ENCODE measurements at regions not wholly inside any gene's neighbourhood (a gene's known extent, or its start where the extent isn't known, plus 50 kb on each side); places are given as distances from the start of the nearest gene placed in this dataset.

- no peak overlapping the region for H3K18ac ChIP-seq (ENCODE audit: low read length)
- H2AFZ ChIP-seq (ENCODE audit: low read length): no peak overlapping the region
- no peak overlapping the region for H2BK12ac ChIP-seq (ENCODE audit: low read length)
- no peaks in the 10 kb centered on the region for H3K27me3 ChIP-seq (ENCODE audit: control insufficient read depth in 3 of 3, insufficient read depth in 3 of 3, low read depth in 1 of 3, low read length in 3 of 3)
- no peak overlapping the region for H3K14ac ChIP-seq (ENCODE audit: low read length)
- H2BK5ac ChIP-seq (ENCODE audit: low read length): no peak overlapping the region
- H3K4me3 ChIP-seq (ENCODE audit: low read length in 2 of 2): no peak overlapping the region
- no peak overlapping the region for H3K4ac ChIP-seq (ENCODE audit: low read length)
- H3K9ac ChIP-seq (ENCODE audit: low read depth, low read length, poor library complexity): no peak overlapping the region
- H2BK15ac ChIP-seq (ENCODE audit: low read length): no peak overlapping the region
- H2AK5ac ChIP-seq (ENCODE audit: low read depth, low read length): no peak overlapping the region
- H4K91ac ChIP-seq (ENCODE audit: low read depth, low read length, poor library complexity): no peak overlapping the region
- peaks cover 0 to 8% of the 10 kb centered on the region in 2 donors for H3K4me1 ChIP-seq (ENCODE audit: control insufficient read depth in 2 of 2, insufficient read depth in 1 of 2, low read depth in 1 of 2, low read length in 2 of 2)
- no peak overlapping the region for H2BK120ac ChIP-seq (ENCODE audit: low read depth, low read length)
- H3K79me1 ChIP-seq (ENCODE audit: low read depth, low read length): no peaks in the 10 kb centered on the region
- no peaks in the 10 kb centered on the region for H3K9me3 ChIP-seq (replicated peaks in 1 of 2; ENCODE audit: control insufficient read depth in 2 of 2, insufficient read depth in 1 of 2, low read depth in 1 of 2, low read length in 2 of 2)
- H3K4me2 ChIP-seq (ENCODE audit: insufficient read depth, low read length, poor library complexity, severe bottlenecking): no peak overlapping the region
- no peak for DNase-seq (ENCODE audit: low spot score)
- H3K36me3 ChIP-seq (replicated peaks in 1 of 2; ENCODE audit: control insufficient read depth in 2 of 2, insufficient read depth in 2 of 2, low read length in 2 of 2): no peaks in the 10 kb centered on the region
- no peak overlapping the region for H3K23ac ChIP-seq (ENCODE audit: low read depth, low read length, poor library complexity)
- no peak overlapping the region for H3K27ac ChIP-seq (replicated peaks; ENCODE audit: low read length)
- no peak overlapping the region for H4K8ac ChIP-seq (ENCODE audit: low read depth, low read length)
- no CpG with 5 or more reads among the region's 1 CpG for WGBS, 2 donors (ENCODE audit: extremely low coverage in 2 of 2, insufficient read length in 2 of 2, insufficient replicate concordance in 1 of 2)
Measured at GRCh38 chr3:106421426-106421825, 552.6 kb upstream of the CBLB start.

- Histone ChIP-seq H3K27ac (replicated peaks; ENCODE audit: low read length) (no peak overlapping the region), H3K23ac (ENCODE audit: low read depth, low read length, poor library complexity) (no peak overlapping the region), H3K27me3 (ENCODE audit: control insufficient read depth in 3 of 3, insufficient read depth in 3 of 3, low read depth in 1 of 3, low read length in 3 of 3) (no peaks in the 10 kb centered on the region), H2BK5ac (ENCODE audit: low read length) (no peak overlapping the region), H3K4me1 (ENCODE audit: control insufficient read depth in 2 of 2, insufficient read depth in 1 of 2, low read depth in 1 of 2, low read length in 2 of 2) (peaks cover 0 to 8% of the 10 kb centered on the region in 2 donors), H3K4ac (ENCODE audit: low read length) (no peak overlapping the region), H4K91ac (ENCODE audit: low read depth, low read length, poor library complexity) (no peak overlapping the region), H3K4me3 (ENCODE audit: low read length in 2 of 2) (no peak overlapping the region), H2BK12ac (ENCODE audit: low read length) (no peak overlapping the region), H2AK5ac (ENCODE audit: low read depth, low read length) (no peak overlapping the region), H3K79me1 (ENCODE audit: low read depth, low read length) (no peaks in the 10 kb centered on the region), H3K14ac (ENCODE audit: low read length) (no peak overlapping the region), H4K8ac (ENCODE audit: low read depth, low read length) (no peak overlapping the region), H2BK15ac (ENCODE audit: low read length) (no peak overlapping the region), H3K4me2 (ENCODE audit: insufficient read depth, low read length, poor library complexity, severe bottlenecking) (no peak overlapping the region), H2AFZ (ENCODE audit: low read length) (no peak overlapping the region), H3K36me3 (replicated peaks in 1 of 2; ENCODE audit: control insufficient read depth in 2 of 2, insufficient read depth in 2 of 2, low read length in 2 of 2) (no peaks in the 10 kb centered on the region), H3K9ac (ENCODE audit: low read depth, low read length, poor library complexity) (no peak overlapping the region), H2BK120ac (ENCODE audit: low read depth, low read length) (no peak overlapping the region), H3K9me3 (replicated peaks in 1 of 2; ENCODE audit: control insufficient read depth in 2 of 2, insufficient read depth in 1 of 2, low read depth in 1 of 2, low read length in 2 of 2) (no peaks in the 10 kb centered on the region), H3K18ac (ENCODE audit: low read length) (no peak overlapping the region)
- DNase-seq (ENCODE audit: low spot score): no peak
Measured at GRCh38 chr3:106421909-106422308, 553.1 kb upstream of the CBLB start.

GRCh38 chr3:106423321-106424225, 554.8 kb upstream of the CBLB start:
- Histone ChIP-seq H3K4me3 (ENCODE audit: low read length in 2 of 2) (no peak overlapping the region), H3K18ac (ENCODE audit: low read length) (no peak overlapping the region), H3K27me3 (ENCODE audit: control insufficient read depth in 3 of 3, insufficient read depth in 3 of 3, low read depth in 1 of 3, low read length in 3 of 3) (no peaks in the 10 kb centered on the region), H2BK5ac (ENCODE audit: low read length) (no peak overlapping the region), H3K4ac (ENCODE audit: low read length) (no peak overlapping the region), H2BK120ac (ENCODE audit: low read depth, low read length) (no peak overlapping the region), H3K36me3 (replicated peaks in 1 of 2; ENCODE audit: control insufficient read depth in 2 of 2, insufficient read depth in 2 of 2, low read length in 2 of 2) (no peaks in the 10 kb centered on the region), H3K23ac (ENCODE audit: low read depth, low read length, poor library complexity) (no peak overlapping the region), H2AK5ac (ENCODE audit: low read depth, low read length) (no peak overlapping the region), H3K9me3 (replicated peaks in 1 of 2; ENCODE audit: control insufficient read depth in 2 of 2, insufficient read depth in 1 of 2, low read depth in 1 of 2, low read length in 2 of 2) (no peaks in the 10 kb centered on the region), H3K4me1 (ENCODE audit: control insufficient read depth in 2 of 2, insufficient read depth in 1 of 2, low read depth in 1 of 2, low read length in 2 of 2) (peaks cover 0 to 8% of the 10 kb centered on the region in 2 donors), H4K8ac (ENCODE audit: low read depth, low read length) (no peak overlapping the region), H4K91ac (ENCODE audit: low read depth, low read length, poor library complexity) (no peak overlapping the region), H3K79me1 (ENCODE audit: low read depth, low read length) (no peaks in the 10 kb centered on the region), H2BK15ac (ENCODE audit: low read length) (no peak overlapping the region), H3K4me2 (ENCODE audit: insufficient read depth, low read length, poor library complexity, severe bottlenecking) (no peak overlapping the region), H3K14ac (ENCODE audit: low read length) (no peak overlapping the region), H2AFZ (ENCODE audit: low read length) (no peak overlapping the region), H3K9ac (ENCODE audit: low read depth, low read length, poor library complexity) (no peak overlapping the region), H2BK12ac (ENCODE audit: low read length) (no peak overlapping the region), H3K27ac (replicated peaks; ENCODE audit: low read length) (no peak overlapping the region)
- no CpG with 5 or more reads among the region's 7 CpGs for WGBS, 2 donors (ENCODE audit: extremely low coverage in 2 of 2, insufficient read length in 2 of 2, insufficient replicate concordance in 1 of 2)
- DNase-seq (ENCODE audit: low spot score): no peak

- Histone ChIP-seq H3K4me2 (ENCODE audit: insufficient read depth, low read length, poor library complexity, severe bottlenecking) (no peak overlapping the region), H3K18ac (ENCODE audit: low read length) (no peak overlapping the region), H2BK12ac (ENCODE audit: low read length) (no peak overlapping the region), H3K14ac (ENCODE audit: low read length) (no peak overlapping the region), H2AK5ac (ENCODE audit: low read depth, low read length) (no peak overlapping the region), H4K8ac (ENCODE audit: low read depth, low read length) (no peak overlapping the region), H4K91ac (ENCODE audit: low read depth, low read length, poor library complexity) (no peak overlapping the region), H3K4me1 (ENCODE audit: control insufficient read depth in 2 of 2, insufficient read depth in 1 of 2, low read depth in 1 of 2, low read length in 2 of 2) (peaks cover 0 to 8% of the 10 kb centered on the region in 2 donors), H3K27me3 (ENCODE audit: control insufficient read depth in 3 of 3, insufficient read depth in 3 of 3, low read depth in 1 of 3, low read length in 3 of 3) (no peaks in the 10 kb centered on the region), H3K9ac (ENCODE audit: low read depth, low read length, poor library complexity) (no peak overlapping the region), H3K79me1 (ENCODE audit: low read depth, low read length) (no peaks in the 10 kb centered on the region), H2BK15ac (ENCODE audit: low read length) (no peak overlapping the region), H3K4me3 (ENCODE audit: low read length in 2 of 2) (no peak overlapping the region), H3K36me3 (replicated peaks in 1 of 2; ENCODE audit: control insufficient read depth in 2 of 2, insufficient read depth in 2 of 2, low read length in 2 of 2) (no peaks in the 10 kb centered on the region), H3K9me3 (replicated peaks in 1 of 2; ENCODE audit: control insufficient read depth in 2 of 2, insufficient read depth in 1 of 2, low read depth in 1 of 2, low read length in 2 of 2) (no peaks in the 10 kb centered on the region), H2AFZ (ENCODE audit: low read length) (peak overlapping the region; percentile 71), H3K23ac (ENCODE audit: low read depth, low read length, poor library complexity) (no peak overlapping the region), H2BK5ac (ENCODE audit: low read length) (no peak overlapping the region), H2BK120ac (ENCODE audit: low read depth, low read length) (no peak overlapping the region), H3K27ac (replicated peaks; ENCODE audit: low read length) (no peak overlapping the region), H3K4ac (ENCODE audit: low read length) (no peak overlapping the region)
- DNase-seq (ENCODE audit: low spot score): no peak
- no CpG with 5 or more reads among the region's 2 CpGs for WGBS, 2 donors (ENCODE audit: extremely low coverage in 2 of 2, insufficient read length in 2 of 2, insufficient replicate concordance in 1 of 2)
Measured at GRCh38 chr3:106425026-106425425, 556.2 kb upstream of the CBLB start.

Data from neuronal stem cell (in vitro differentiated cells).